RWPE1 (cell line): ENCODE measurements at regions not wholly inside any gene's neighbourhood (a gene's known extent, or its start where the extent isn't known, plus 50 kb on each side); places are given as distances from the start of the nearest gene placed in this dataset.

ENCODE experiments used
- CTCF ChIA-PET: fragments of 350-600 bp; sonication (Branson Sonifier 250); formaldehyde crosslinking; extraction: SDS; loops from one replicate; lab custom pipeline; 2021; lab: Yijun Ruan, JAX
- POLR2A ChIA-PET: fragments of 400-600 bp; formaldehyde crosslinking; extraction: SDS; loops from one replicate; lab custom pipeline; 2020; ENCODE audit warnings: antibody characterized with exemption; ENCODE audit not compliant: low non-redundant PET; lab: Yijun Ruan, JAX
- DNase-seq: peaks from one replicate; pipeline ENCODE4 v3.0.0; 2012; ENCODE audit warnings: low spot score
- H3K27ac ChIP-seq: fragments of 450-650 bp; 2 replicates; pipeline ENCODE4 v1.5.1; 2017
- TF ChIP-seq, protein P1 (sequence below): fragments of 450-650 bp; conservative IDR thresholded peaks from 2 replicates; pipeline ENCODE4 v1.5.1; 2017; ENCODE audit warnings: low read depth, mild to moderate bottlenecking

DNA sequence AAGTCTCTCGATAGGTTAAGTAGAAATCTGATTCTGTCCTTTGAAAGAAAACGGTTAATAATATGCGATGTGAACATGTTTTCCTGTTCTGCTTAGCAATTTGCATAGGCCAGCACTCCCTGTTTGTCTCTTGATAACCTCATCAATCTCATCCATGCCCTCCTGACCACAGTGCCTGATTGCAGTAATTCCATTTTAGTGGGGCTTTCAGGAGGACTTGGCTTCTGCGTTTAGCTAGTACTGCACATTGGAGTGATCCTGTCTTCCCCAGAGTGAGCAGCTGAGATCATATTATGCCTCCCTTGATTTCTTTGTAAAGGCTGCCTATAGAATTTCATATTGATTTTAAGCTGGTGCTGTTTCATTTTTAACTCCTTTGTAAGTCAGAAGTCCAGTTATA is 335.9 kb upstream of the ISL1 start:
- ChIA-PET CTCF (no interaction called here), POLR2A (no interaction called here)
- no peak for DNase-seq
- TF ChIP-seq, protein P1, sequence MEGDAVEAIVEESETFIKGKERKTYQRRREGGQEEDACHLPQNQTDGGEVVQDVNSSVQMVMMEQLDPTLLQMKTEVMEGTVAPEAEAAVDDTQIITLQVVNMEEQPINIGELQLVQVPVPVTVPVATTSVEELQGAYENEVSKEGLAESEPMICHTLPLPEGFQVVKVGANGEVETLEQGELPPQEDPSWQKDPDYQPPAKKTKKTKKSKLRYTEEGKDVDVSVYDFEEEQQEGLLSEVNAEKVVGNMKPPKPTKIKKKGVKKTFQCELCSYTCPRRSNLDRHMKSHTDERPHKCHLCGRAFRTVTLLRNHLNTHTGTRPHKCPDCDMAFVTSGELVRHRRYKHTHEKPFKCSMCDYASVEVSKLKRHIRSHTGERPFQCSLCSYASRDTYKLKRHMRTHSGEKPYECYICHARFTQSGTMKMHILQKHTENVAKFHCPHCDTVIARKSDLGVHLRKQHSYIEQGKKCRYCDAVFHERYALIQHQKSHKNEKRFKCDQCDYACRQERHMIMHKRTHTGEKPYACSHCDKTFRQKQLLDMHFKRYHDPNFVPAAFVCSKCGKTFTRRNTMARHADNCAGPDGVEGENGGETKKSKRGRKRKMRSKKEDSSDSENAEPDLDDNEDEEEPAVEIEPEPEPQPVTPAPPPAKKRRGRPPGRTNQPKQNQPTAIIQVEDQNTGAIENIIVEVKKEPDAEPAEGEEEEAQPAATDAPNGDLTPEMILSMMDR: no peak
- H3K27ac ChIP-seq: no peak overlapping the region

DNA sequence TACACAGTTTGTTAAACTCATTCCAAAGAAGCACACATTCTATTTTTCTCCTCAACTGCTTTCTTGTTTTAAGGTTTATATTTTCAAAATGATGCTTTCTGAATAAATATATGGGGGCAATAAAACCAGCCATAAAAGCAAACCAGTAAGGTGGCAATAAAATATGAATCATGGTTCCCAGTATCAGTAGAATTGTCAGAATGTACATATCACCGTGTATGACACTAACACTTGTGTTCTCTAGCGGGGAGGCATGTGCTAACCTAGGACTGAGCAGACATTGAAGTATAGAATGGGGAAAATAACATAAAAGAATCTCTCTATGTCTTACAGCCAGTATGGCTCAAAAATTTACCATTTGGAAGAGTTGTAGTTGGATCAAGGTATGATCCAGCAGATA is 329.9 kb upstream of the ISL1 start:
- TF ChIP-seq, protein P1: no peak
- ChIA-PET POLR2A (no interaction called here), CTCF (no interaction called here)
- DNase-seq: no peak
- no peak overlapping the region for H3K27ac ChIP-seq

DNA sequence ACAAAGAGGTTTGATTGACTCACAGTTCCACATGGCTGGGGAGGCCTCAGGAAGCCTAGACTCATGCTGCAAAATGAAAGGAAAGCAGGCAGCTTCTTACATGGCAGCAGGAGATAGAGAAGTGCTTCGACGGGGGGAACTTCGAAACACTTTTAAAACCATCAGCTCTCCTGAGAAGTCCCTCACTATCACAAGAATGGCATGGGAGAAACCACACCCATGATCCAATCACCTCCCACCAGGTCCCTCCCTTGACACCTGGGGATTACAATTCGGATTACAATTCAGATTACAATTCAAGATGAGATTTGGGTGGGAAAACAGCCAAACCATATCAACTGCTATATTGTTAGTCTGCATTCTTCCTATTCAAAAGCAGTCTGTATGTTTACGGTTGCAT is 322.3 kb upstream of the ISL1 start:
- no peak overlapping the region for H3K27ac ChIP-seq
- no peak for DNase-seq
- POLR2A ChIA-PET: no interaction called here
- CTCF ChIA-PET: no interaction called here
- TF ChIP-seq, protein P1: no peak

DNA sequence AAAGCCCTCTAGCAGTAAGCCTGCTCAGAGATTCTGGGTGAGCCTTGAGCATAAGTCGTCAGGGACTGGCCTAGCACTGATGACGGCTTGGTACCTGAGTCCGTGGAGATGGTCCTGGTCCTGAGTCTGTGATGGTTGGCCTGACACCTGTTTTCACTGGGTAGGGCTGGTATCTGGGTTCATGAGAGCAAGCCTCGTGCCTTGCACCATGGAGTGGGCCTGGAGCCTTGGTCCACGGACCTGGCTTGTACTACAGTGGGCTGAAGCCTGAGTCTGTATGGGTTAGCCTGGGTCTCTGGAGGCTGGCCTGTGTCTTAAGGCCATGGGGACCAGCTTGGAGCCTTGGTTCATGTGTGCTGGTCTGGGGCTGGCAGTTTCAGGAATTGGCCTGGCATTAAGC is 310.3 kb upstream of the ISL1 start:
- no peak overlapping the region for H3K27ac ChIP-seq
- ChIA-PET POLR2A (no interaction called here), CTCF (no interaction called here)
- no peak for DNase-seq
- TF ChIP-seq, protein P1: no peak

DNA sequence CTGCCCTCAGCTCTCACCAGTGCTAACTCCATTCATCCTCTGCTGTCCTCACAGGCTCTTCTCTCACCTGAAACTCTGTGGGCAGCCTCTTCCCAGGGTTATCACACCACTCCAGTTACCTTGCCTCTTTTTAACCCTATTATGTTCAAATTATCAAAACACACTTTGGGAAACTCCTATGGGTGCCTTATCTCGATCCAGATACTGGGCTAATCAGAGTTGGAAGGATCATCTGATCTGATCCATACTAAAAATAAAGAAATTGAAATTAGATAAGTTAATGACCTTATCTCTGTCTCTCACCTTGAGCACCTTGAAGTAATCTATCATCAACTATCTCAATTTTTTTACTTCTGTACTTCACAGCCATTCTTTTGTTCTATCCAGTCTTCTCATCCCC is 300.5 kb upstream of the ISL1 start:
- CTCF ChIA-PET: no interaction called here
- H3K27ac ChIP-seq: no peak overlapping the region
- TF ChIP-seq, protein P1: no peak
- POLR2A ChIA-PET: no interaction called here
- DNase-seq: no peak

DNA sequence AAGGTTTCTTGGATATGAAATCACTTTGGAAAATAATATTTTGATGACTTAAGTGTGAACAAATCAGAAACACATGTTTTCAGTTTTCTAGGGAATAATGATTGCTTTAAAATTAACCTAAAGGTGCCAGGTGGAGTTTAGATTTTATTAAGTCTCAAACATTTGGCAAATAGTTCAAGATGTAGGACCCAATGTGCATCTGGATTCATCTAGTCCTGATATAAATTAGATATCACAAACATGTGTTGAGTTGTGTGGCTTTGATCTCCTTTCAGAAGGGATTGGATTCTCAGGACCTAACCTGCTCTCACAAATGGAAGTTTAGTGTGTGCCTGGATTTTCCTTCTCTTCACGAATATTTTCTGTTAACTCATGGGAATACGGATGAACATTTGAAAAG is 291.4 kb upstream of the ISL1 start:
- CTCF ChIA-PET: no interaction called here
- TF ChIP-seq, protein P1: no peak
- POLR2A ChIA-PET: no interaction called here
- no peak overlapping the region for H3K27ac ChIP-seq
- DNase-seq: no peak

DNA sequence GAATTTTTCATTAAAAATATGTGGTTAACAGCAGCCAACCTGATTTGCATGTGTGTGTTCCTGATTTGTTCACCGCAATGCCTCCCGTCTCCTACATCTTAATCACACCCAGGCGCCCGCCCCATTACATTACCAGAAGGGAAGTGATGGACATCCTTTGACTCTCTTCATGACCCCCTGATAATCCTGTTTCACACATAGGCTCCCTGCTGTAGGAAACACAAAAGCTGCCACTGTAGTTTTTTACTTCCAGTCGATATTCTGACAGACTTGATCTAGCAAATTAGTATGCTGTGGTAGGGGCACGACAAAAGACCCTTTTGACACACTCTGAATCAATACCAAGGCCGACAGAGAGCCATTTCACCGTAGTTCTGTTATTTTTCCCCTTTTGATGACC is 287.8 kb upstream of the ISL1 start:
- POLR2A ChIA-PET: no interaction called here

More for the DNA sequence above, 287.8 kb upstream of the ISL1 start:
- TF ChIP-seq, protein P1: no peak
- H3K27ac ChIP-seq: no peak overlapping the region
- no peak for DNase-seq
- CTCF ChIA-PET: no interaction called here
